ENCODE measurements at regions not wholly inside any gene's neighbourhood (a gene's known extent, or its start where the extent isn't known, plus 50 kb on each side); places are given as distances from the start of the nearest gene placed in this dataset.
"Not testable (repeated sequence)": the region's sequence is repeated elsewhere in the genome, so short reads cannot be mapped to it uniquely, and the experiment has no call there.

DNA sequence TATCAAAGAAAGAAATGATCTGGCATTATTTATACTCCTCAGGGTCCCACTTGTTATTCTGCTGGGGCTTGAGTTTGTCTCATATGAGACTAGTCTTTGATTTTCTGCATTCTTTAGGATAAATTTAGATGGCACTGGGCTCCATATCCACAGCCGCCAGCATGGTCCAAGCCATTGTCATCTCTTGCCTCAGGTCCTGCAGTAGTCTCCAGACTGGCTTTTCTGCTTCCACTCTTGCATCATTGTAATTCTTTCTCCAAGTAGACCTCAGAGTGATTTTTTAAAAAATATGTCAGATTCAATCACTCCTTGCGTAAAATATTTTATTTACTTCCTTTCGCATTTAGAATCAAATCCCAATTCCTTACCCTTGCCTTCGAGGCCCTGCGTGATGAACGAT lies 50.4 kb upstream of the ST3GAL6 start:
- Mint-ChIP-seq H3K4me3 (no peak overlapping the region), H3K27me3 (ENCODE audit: low read depth) (no peaks in the 10 kb centered on the region), H3K27ac (no peak overlapping the region), H3K9me3 (peaks cover 5% of the 10 kb centered on the region), H3K4me1 (peaks cover 33% of the 10 kb centered on the region), H3K36me3 (no peaks in the 10 kb centered on the region)
- TF ChIP-seq, protein P1, sequence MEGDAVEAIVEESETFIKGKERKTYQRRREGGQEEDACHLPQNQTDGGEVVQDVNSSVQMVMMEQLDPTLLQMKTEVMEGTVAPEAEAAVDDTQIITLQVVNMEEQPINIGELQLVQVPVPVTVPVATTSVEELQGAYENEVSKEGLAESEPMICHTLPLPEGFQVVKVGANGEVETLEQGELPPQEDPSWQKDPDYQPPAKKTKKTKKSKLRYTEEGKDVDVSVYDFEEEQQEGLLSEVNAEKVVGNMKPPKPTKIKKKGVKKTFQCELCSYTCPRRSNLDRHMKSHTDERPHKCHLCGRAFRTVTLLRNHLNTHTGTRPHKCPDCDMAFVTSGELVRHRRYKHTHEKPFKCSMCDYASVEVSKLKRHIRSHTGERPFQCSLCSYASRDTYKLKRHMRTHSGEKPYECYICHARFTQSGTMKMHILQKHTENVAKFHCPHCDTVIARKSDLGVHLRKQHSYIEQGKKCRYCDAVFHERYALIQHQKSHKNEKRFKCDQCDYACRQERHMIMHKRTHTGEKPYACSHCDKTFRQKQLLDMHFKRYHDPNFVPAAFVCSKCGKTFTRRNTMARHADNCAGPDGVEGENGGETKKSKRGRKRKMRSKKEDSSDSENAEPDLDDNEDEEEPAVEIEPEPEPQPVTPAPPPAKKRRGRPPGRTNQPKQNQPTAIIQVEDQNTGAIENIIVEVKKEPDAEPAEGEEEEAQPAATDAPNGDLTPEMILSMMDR (IDR thresholded peaks at IDR 0.05; ENCODE audit: unreplicated experiment): no peak
- DNase-seq (ENCODE audit: low spot score in 2 of 2, unreplicated experiment in 2 of 2): no peak

DNA sequence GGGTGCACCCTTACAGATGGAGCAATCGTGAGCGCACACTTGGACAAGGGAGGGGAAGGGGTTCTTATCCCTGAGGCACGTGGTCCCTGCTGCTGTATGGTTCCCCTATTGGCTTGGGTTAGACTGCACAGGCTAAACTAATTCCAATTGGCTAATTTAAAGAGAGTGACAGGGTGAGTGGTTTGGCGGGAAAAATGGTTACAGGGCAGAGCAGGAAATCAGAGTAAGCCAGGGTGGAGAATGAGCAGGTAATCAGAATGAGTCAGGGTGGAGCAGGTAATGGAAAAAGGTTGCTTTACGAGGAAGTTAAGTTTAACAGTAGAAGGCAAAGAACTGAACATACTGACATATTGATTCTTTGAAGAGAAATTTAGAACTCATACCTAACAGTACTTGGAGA lies 49.8 kb upstream of the ST3GAL6 start:
- peaks cover 29% of the 10 kb centered on the region for H3K4me1 Mint-ChIP-seq
- not testable (repeated sequence) for H3K9me3 Mint-ChIP-seq; H3K36me3 Mint-ChIP-seq; DNase-seq (ENCODE audit: low spot score in 2 of 2, unreplicated experiment in 2 of 2); H3K4me3 Mint-ChIP-seq; H3K27me3 Mint-ChIP-seq (ENCODE audit: low read depth); H3K27ac Mint-ChIP-seq

All from mesothelial cell of epicardium (in vitro differentiated cells).